ENCODE measurements at regions not wholly inside any gene's neighbourhood (a gene's known extent, or its start where the extent isn't known, plus 50 kb on each side); places are given as distances from the start of the nearest gene placed in this dataset.
"Not testable (repeated sequence)": the region's sequence is repeated elsewhere in the genome, so short reads cannot be mapped to it uniquely, and the experiment has no call there.

GRCh38 chr9:66152406-66152805 lies 415.5 kb downstream of the FOXD4L4 start:
- H3K9me3 ChIP-seq; H3K36me3 ChIP-seq (ENCODE audit: control insufficient read depth, insufficient read depth, low read length); H3K27me3 Mint-ChIP-seq (ENCODE audit: insufficient read depth, unreplicated experiment); H3K4me1 ChIP-seq; H3K4me1 Mint-ChIP-seq (ENCODE audit: low read depth, unreplicated experiment); POLR2A ChIA-PET; DNase-seq; H3K4me3 Mint-ChIP-seq (ENCODE audit: unreplicated experiment); BruUV-seq (replicated peaks); H3K27ac Mint-ChIP-seq (ENCODE audit: unreplicated experiment); CTCF ChIA-PET; H3K36me3 Mint-ChIP-seq (ENCODE audit: insufficient read depth, unreplicated experiment); H3K9me3 Mint-ChIP-seq (ENCODE audit: unreplicated experiment); H3K4me3 ChIP-seq (ENCODE audit: low read depth, low read length); H3K27me3 ChIP-seq (replicated peaks; ENCODE audit: control insufficient read depth, insufficient read depth, low read length); intact Hi-C loops (cut with micrococcal nuclease; ENCODE audit: unreplicated experiment): not testable (repeated sequence)

- H3K9me3 ChIP-seq; H3K27ac Mint-ChIP-seq (ENCODE audit: unreplicated experiment); H3K4me3 Mint-ChIP-seq (ENCODE audit: unreplicated experiment); H3K27me3 ChIP-seq (replicated peaks; ENCODE audit: control insufficient read depth, insufficient read depth, low read length); H3K36me3 Mint-ChIP-seq (ENCODE audit: insufficient read depth, unreplicated experiment); H3K27me3 Mint-ChIP-seq (ENCODE audit: insufficient read depth, unreplicated experiment); H3K9me3 Mint-ChIP-seq (ENCODE audit: unreplicated experiment); H3K4me3 ChIP-seq (ENCODE audit: low read depth, low read length); H3K4me1 ChIP-seq; H3K36me3 ChIP-seq (ENCODE audit: control insufficient read depth, insufficient read depth, low read length); BruUV-seq (replicated peaks); POLR2A ChIA-PET; intact Hi-C loops (cut with micrococcal nuclease; ENCODE audit: unreplicated experiment); H3K4me1 Mint-ChIP-seq (ENCODE audit: low read depth, unreplicated experiment); CTCF ChIA-PET: not testable (repeated sequence)
- TF ChIP-seq CTCF (IDR thresholded peaks at IDR 0.05; ENCODE audit: insufficient read depth in 1 of 2, low read depth in 1 of 2, low read length in 1 of 2, severe bottlenecking in 1 of 2, unreplicated experiment in 1 of 2), result peak in 1 of 2 experiments; percentile 33
- DNase-seq, result peak; percentile 47 to 78
Observed at GRCh38 chr9:66153021-66153725, 416.2 kb downstream of the FOXD4L4 start.

- intact Hi-C loops (cut with micrococcal nuclease; ENCODE audit: unreplicated experiment); H3K4me3 Mint-ChIP-seq (ENCODE audit: unreplicated experiment); H3K4me3 ChIP-seq (ENCODE audit: low read depth, low read length); H3K4me1 Mint-ChIP-seq (ENCODE audit: low read depth, unreplicated experiment); BruUV-seq (replicated peaks); CTCF ChIA-PET; H3K36me3 ChIP-seq (ENCODE audit: control insufficient read depth, insufficient read depth, low read length); H3K9me3 Mint-ChIP-seq (ENCODE audit: unreplicated experiment); H3K36me3 Mint-ChIP-seq (ENCODE audit: insufficient read depth, unreplicated experiment); H3K27me3 Mint-ChIP-seq (ENCODE audit: insufficient read depth, unreplicated experiment); H3K4me1 ChIP-seq; DNase-seq; H3K27ac Mint-ChIP-seq (ENCODE audit: unreplicated experiment); H3K27me3 ChIP-seq (replicated peaks; ENCODE audit: control insufficient read depth, insufficient read depth, low read length); POLR2A ChIA-PET; H3K9me3 ChIP-seq: not testable (repeated sequence)
Observed at GRCh38 chr9:66153971-66154691, 417.2 kb downstream of the FOXD4L4 start.

DNA sequence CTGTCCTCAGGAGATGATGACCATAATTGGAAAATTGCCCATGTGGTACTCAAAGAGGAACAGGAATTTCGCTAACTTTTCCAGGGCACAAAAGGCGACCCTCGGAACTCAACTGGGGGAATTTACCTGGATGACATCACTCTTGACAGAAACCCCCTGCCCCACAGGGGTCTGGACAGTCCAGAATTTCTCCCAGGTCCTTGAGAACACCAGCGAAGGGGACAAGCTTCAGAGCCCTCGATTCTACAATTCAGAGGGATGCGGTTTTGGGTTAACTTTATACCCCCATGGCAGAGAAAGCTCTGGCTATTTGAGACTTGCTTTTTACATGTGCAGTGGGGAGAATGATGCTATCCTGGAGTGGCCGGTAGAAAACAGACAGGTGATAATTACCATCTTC lies 445.4 kb downstream of the FOXD4L4 start:
- H3K4me3 Mint-ChIP-seq (ENCODE audit: unreplicated experiment); H3K4me3 ChIP-seq (ENCODE audit: low read depth, low read length); H3K27me3 ChIP-seq (replicated peaks; ENCODE audit: control insufficient read depth, insufficient read depth, low read length); H3K4me1 ChIP-seq; CTCF ChIA-PET; H3K27me3 Mint-ChIP-seq (ENCODE audit: insufficient read depth, unreplicated experiment); H3K36me3 Mint-ChIP-seq (ENCODE audit: insufficient read depth, unreplicated experiment); intact Hi-C loops (cut with micrococcal nuclease; ENCODE audit: unreplicated experiment); POLR2A ChIA-PET; H3K4me1 Mint-ChIP-seq (ENCODE audit: low read depth, unreplicated experiment); DNase-seq; H3K9me3 Mint-ChIP-seq (ENCODE audit: unreplicated experiment); H3K9me3 ChIP-seq; BruUV-seq (replicated peaks); H3K36me3 ChIP-seq (ENCODE audit: control insufficient read depth, insufficient read depth, low read length); H3K27ac Mint-ChIP-seq (ENCODE audit: unreplicated experiment): not testable (repeated sequence)

GRCh38 chr9:66183648-66184047 lies 446.7 kb downstream of the FOXD4L4 start:
- intact Hi-C loops (cut with micrococcal nuclease; ENCODE audit: unreplicated experiment); H3K4me3 Mint-ChIP-seq (ENCODE audit: unreplicated experiment); H3K4me3 ChIP-seq (ENCODE audit: low read depth, low read length); CTCF ChIA-PET; H3K4me1 Mint-ChIP-seq (ENCODE audit: low read depth, unreplicated experiment); H3K36me3 ChIP-seq (ENCODE audit: control insufficient read depth, insufficient read depth, low read length); DNase-seq; H3K4me1 ChIP-seq; BruUV-seq (replicated peaks); POLR2A ChIA-PET; H3K9me3 Mint-ChIP-seq (ENCODE audit: unreplicated experiment); H3K27ac Mint-ChIP-seq (ENCODE audit: unreplicated experiment); H3K27me3 ChIP-seq (replicated peaks; ENCODE audit: control insufficient read depth, insufficient read depth, low read length); H3K9me3 ChIP-seq; H3K27me3 Mint-ChIP-seq (ENCODE audit: insufficient read depth, unreplicated experiment); H3K36me3 Mint-ChIP-seq (ENCODE audit: insufficient read depth, unreplicated experiment): not testable (repeated sequence)

DNA sequence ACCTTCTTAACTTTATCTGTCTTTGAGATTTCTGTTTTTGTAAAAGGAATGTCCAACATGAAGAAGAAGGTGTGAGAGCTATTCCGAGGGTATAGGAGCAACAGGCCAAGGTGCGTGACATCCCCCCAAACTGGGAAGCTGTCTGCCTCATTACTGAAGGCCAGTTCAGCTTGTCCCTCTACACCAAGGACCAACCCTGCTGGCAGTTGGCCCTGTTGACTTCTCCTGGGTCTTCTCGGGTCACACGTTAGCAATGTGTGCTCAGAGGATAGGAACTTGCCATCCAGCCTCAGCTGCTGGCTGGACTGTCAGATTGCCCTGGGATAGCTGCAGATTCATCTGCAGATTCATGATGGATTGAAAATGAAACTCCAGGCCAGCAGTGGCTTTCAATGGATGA lies 460.3 kb downstream of the FOXD4L4 start:
- H3K27me3 ChIP-seq (replicated peaks; ENCODE audit: control insufficient read depth, insufficient read depth, low read length); intact Hi-C loops (cut with micrococcal nuclease; ENCODE audit: unreplicated experiment); H3K4me3 Mint-ChIP-seq (ENCODE audit: unreplicated experiment); H3K27me3 Mint-ChIP-seq (ENCODE audit: insufficient read depth, unreplicated experiment); POLR2A ChIA-PET; H3K27ac Mint-ChIP-seq (ENCODE audit: unreplicated experiment); H3K9me3 ChIP-seq; H3K4me3 ChIP-seq (ENCODE audit: low read depth, low read length); BruUV-seq (replicated peaks); CTCF ChIA-PET; H3K36me3 Mint-ChIP-seq (ENCODE audit: insufficient read depth, unreplicated experiment); H3K36me3 ChIP-seq (ENCODE audit: control insufficient read depth, insufficient read depth, low read length); H3K4me1 ChIP-seq; H3K4me1 Mint-ChIP-seq (ENCODE audit: low read depth, unreplicated experiment); DNase-seq: not testable (repeated sequence)
- peaks cover 11% of the 10 kb centered on the region for H3K9me3 Mint-ChIP-seq (ENCODE audit: unreplicated experiment)

Measured in Caco-2 (cell line).